Dendritic cell treated with granulocyte-macrophage colony-stimulating factor and Interleukin-4, amounts not matched to agents 40 ng/mL and 50 ng/mL, for 4 days (primary cell): ENCODE measurements at regions not wholly inside any gene's neighbourhood (a gene's known extent, or its start where the extent isn't known, plus 50 kb on each side); places are given as distances from the start of the nearest gene placed in this dataset.

Experiments used
- H3K27ac Mint-ChIP-seq: one replicate; pipeline ENCODE4 v1.8.0; 2022; ENCODE audit warnings: mild to moderate bottlenecking, mixed read lengths
- H3K27me3 Mint-ChIP-seq: one replicate; pipeline ENCODE4 v1.8.0; 2022; ENCODE audit warnings: mild to moderate bottlenecking, mixed read lengths
- H3K36me3 Mint-ChIP-seq: one replicate; pipeline ENCODE4 v1.8.0; 2022; ENCODE audit warnings: low read depth, mixed read lengths
- H3K4me1 Mint-ChIP-seq: one replicate; pipeline ENCODE4 v1.8.0; 2022; ENCODE audit warnings: low read depth, mixed read lengths
- H3K4me3 Mint-ChIP-seq: one replicate; pipeline ENCODE4 v1.8.0; 2022; ENCODE audit warnings: mild to moderate bottlenecking, moderate library complexity, mixed read lengths
- H3K9me3 Mint-ChIP-seq: one replicate; pipeline ENCODE4 v1.8.0; 2022; ENCODE audit warnings: mixed read lengths
- intact Hi-C: fragments of 100-400 bp; cut with micrococcal nuclease; formaldehyde crosslinking; loops from one replicate; pipeline ENCODE4 v1.15.0; 2022

- intact Hi-C loops = loop anchor here (10.0 kb wide), 1 partner anchor 161 kb away; the partner anchor contains the start of gene NR3C1
- H3K9me3 Mint-ChIP-seq = no peaks in the 10 kb centered on the region
- peaks cover 38% of the 10 kb centered on the region for H3K4me1 Mint-ChIP-seq
- no peaks in the 10 kb centered on the region for H3K36me3 Mint-ChIP-seq
- H3K27me3 Mint-ChIP-seq = peaks cover 6% of the 10 kb centered on the region
- no peak overlapping the region for H3K27ac Mint-ChIP-seq
- H3K4me3 Mint-ChIP-seq = no peak overlapping the region
Observed at GRCh38 chr5:143566139-143566538, 162.7 kb upstream of the NR3C1 start.

DNA sequence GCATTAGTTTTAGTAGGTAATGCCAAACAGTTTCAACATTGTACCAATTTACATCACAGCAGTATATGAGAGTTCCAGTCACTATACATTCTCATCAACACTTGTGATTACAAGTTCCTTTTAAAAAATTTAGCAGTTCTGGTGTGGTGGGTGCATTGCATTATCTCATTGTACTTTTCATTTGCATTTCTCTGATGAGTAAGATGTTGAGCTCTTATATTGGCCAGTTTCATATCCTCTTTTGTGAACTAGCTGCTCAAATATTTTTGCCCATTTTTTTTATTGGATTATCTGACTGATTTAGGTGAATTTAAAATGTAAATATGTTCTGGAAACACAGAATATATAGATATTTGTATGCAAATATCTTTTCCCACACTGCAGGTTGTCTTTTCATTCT lies 160.9 kb upstream of the NR3C1 start:
- Mint-ChIP-seq H3K27me3 (peaks cover 5% of the 10 kb centered on the region), H3K27ac (no peak overlapping the region), H3K36me3 (no peaks in the 10 kb centered on the region), H3K9me3 (no peaks in the 10 kb centered on the region), H3K4me1 (peaks cover 27% of the 10 kb centered on the region), H3K4me3 (no peak overlapping the region)
- intact Hi-C loops = loop anchor here (10.0 kb wide), 1 partner anchor 160 kb away; the partner anchor contains the start of gene NR3C1

DNA sequence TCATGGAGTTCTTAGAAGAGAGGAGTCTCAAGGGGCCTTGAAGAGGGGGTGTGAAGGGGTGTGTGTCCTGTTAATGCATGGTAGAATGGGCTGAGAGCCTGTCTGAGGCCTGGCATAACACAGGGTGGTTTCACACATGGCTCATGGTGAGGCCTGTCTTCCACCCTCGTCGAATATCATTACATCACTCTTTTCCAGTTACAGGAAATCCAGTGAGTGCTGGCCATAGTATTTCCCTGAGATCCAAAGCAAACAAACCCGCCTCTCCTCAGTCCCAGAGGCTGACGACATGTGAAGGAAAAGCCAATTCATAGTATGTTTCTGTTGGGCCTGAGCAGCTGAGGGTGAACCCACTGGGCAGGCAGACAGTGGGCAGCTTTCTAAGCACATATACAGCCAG lies 159.4 kb upstream of the NR3C1 start:
- H3K9me3 Mint-ChIP-seq = no peaks in the 10 kb centered on the region
- no peak overlapping the region for H3K4me3 Mint-ChIP-seq
- H3K4me1 Mint-ChIP-seq = peaks cover 34% of the 10 kb centered on the region
- intact Hi-C loops = loop anchor here (10.0 kb wide), 1 partner anchor 158 kb away; the partner anchor contains the start of gene NR3C1
- H3K27me3 Mint-ChIP-seq = no peaks in the 10 kb centered on the region
- no peak overlapping the region for H3K27ac Mint-ChIP-seq
- H3K36me3 Mint-ChIP-seq = no peaks in the 10 kb centered on the region

GRCh38 chr5:143561219-143561618 lies 157.7 kb upstream of the NR3C1 start:
- Mint-ChIP-seq H3K27ac (no peak overlapping the region), H3K27me3 (no peaks in the 10 kb centered on the region), H3K9me3 (no peaks in the 10 kb centered on the region), H3K36me3 (no peaks in the 10 kb centered on the region), H3K4me1 (peaks cover 33% of the 10 kb centered on the region), H3K4me3 (no peak overlapping the region)
- intact Hi-C loops = loop anchor here (10.0 kb wide), 1 partner anchor 156 kb away; the partner anchor contains the start of gene NR3C1

- Mint-ChIP-seq H3K27ac (no peak overlapping the region), H3K4me3 (no peak overlapping the region), H3K36me3 (no peaks in the 10 kb centered on the region), H3K9me3 (no peaks in the 10 kb centered on the region), H3K4me1 (peaks cover 33% of the 10 kb centered on the region), H3K27me3 (no peaks in the 10 kb centered on the region)
- intact Hi-C loops = loop anchor here (10.0 kb wide), 1 partner anchor 156 kb away; the partner anchor contains the start of gene NR3C1
Observed at GRCh38 chr5:143560378-143560777, 156.9 kb upstream of the NR3C1 start.

DNA sequence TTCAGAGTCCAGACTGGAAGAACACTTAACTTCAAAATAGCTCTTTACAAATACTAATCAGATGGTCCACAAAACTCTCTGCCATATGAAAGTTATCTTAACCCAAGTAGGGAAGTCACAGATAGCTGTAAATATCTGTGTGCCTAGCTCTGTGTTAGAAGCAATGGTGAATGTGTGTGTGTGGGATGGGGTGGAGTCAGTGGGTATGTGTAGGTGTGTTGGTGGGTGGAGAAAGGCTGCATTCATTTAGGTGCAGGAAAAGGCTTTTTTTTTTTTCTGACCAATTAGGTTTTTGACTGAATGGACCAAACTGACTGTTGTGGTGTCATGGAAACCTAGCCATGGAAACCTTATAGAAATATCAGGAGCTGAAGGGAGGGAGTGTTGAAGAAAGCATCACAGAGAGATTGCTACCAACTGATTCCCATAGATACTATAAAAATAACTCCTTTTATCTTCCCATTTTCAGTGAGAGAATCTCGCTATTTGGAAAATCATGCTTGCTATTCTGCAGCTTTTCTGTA lies 156.2 kb upstream of the NR3C1 start:
- Mint-ChIP-seq H3K27me3 (no peaks in the 10 kb centered on the region), H3K4me1 (peaks cover 38% of the 10 kb centered on the region), H3K27ac (no peak overlapping the region), H3K9me3 (no peaks in the 10 kb centered on the region), H3K4me3 (no peak overlapping the region), H3K36me3 (no peaks in the 10 kb centered on the region)
- intact Hi-C loops = loop anchor here (10.0 kb wide), 2 partner anchors 155 to 555 kb away; partner anchors contain the start of gene NR3C1

DNA sequence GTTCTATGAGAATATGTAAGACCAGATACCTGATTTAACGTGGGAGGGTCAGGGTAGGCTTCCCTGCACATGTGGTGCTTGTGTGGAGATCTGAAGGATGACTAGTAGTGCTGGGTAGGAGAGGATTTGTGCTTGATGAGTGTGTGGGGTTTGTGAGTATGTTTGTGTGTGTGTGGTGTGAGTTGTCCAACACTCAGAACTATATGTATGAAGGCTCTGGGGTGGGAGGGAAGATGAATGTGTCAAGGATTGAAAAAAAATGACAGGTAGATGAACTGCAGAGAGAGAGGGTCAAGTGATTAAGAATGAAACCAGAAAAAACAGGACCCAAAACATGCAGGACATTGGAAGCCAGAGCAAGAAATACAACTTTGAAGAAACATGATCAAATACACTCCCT lies 154.6 kb upstream of the NR3C1 start:
- H3K4me1 Mint-ChIP-seq = peaks cover 48% of the 10 kb centered on the region
- peak overlapping the region; percentile 14 for H3K27ac Mint-ChIP-seq
- H3K27me3 Mint-ChIP-seq = no peaks in the 10 kb centered on the region
- no peak overlapping the region for H3K4me3 Mint-ChIP-seq
- H3K9me3 Mint-ChIP-seq = no peaks in the 10 kb centered on the region
- intact Hi-C loops = loop anchor here (10.0 kb wide), 1 partner anchor 553 kb away; no protein-coding TSS in a partner anchor
- H3K36me3 Mint-ChIP-seq = no peaks in the 10 kb centered on the region

DNA sequence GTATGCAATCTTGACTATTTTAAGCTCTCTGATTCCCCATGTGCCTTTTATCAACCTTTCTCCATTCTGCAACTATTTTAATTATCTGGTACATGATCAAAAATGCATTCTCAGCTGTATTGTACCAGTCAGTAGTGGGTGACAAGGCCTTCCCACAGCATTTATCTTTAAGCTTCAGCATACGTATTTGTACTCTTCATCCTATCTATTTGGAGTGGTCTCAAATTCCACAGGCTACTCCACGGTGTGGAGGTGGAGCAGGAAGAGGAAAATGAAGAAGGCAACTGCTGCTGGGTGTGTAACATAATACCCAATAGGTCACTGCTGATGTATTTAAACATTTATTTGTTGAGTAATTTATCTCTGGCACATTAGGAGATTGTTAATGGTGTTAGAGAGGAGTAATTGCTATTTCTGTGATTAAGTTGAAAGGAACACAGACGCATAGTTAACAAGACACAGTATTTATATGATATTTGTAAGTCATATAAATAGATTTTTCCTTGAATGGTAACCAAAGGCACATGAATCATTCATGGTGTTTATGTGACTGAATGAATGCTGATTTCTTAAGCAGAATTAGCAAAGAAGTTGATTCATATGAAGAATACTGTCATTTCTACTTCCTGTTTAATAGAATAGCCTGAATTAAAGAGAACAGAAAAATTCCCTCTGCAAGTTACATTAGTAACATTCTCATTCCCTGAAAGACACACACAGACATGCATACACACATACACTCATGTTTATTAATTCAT lies 153.8 kb upstream of the NR3C1 start:
- H3K27ac Mint-ChIP-seq = peak overlapping the region; percentile 70
- H3K4me3 Mint-ChIP-seq = no peak overlapping the region
- intact Hi-C loops = loop anchor here (10.0 kb wide), 1 partner anchor 552 kb away; no protein-coding TSS in a partner anchor
- peaks cover 48% of the 10 kb centered on the region for H3K4me1 Mint-ChIP-seq
- H3K27me3 Mint-ChIP-seq = no peaks in the 10 kb centered on the region
- no peaks in the 10 kb centered on the region for H3K9me3 Mint-ChIP-seq
- H3K36me3 Mint-ChIP-seq = no peaks in the 10 kb centered on the region

GRCh38 chr5:143554918-143555477 lies 151.5 kb upstream of the NR3C1 start:
- no peaks in the 10 kb centered on the region for H3K9me3 Mint-ChIP-seq
- H3K4me1 Mint-ChIP-seq = peaks cover 56% of the 10 kb centered on the region
- peak overlapping the region; percentile 53 for H3K27ac Mint-ChIP-seq
- H3K27me3 Mint-ChIP-seq = peaks cover 1% of the 10 kb centered on the region
- H3K4me3 Mint-ChIP-seq = no peak overlapping the region
- intact Hi-C loops = loop anchor here (5.0 to 10.0 kb wide), 2 partner anchors 47 to 550 kb away; no protein-coding TSS in a partner anchor
- H3K36me3 Mint-ChIP-seq = no peaks in the 10 kb centered on the region

DNA sequence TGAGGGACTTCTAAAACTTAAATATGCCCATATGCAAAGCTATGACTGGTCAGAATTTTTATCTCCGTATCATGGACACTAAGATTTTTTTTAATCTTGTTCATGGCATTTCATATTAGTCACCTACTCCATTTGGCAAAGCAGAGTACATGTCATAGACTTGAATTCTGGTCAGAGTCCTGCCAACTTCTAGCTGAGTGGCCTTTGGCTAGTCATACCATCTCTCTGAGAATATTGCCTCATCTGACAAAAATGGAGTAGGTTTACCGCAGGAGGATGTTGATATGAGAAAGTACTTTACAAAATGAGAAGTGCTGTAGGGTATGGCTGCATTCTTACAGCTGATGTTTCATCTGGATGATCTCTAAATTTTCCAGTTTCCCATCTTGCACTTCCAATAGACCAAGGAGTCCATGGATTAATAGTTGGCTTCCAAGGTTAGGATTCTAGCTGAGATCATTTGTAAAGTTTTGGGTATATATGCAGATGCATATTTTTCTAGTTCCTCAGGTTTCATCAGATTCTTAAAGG lies 150.8 kb upstream of the NR3C1 start:
- no peak overlapping the region for H3K4me3 Mint-ChIP-seq
- peaks cover 1% of the 10 kb centered on the region for H3K27me3 Mint-ChIP-seq
- peak overlapping the region; percentile 53 for H3K27ac Mint-ChIP-seq
- peaks cover 51% of the 10 kb centered on the region for H3K4me1 Mint-ChIP-seq
- intact Hi-C loops = loop anchor here (5.0 to 10.0 kb wide), 2 partner anchors 48 to 549 kb away; no protein-coding TSS in a partner anchor
- no peaks in the 10 kb centered on the region for H3K36me3 Mint-ChIP-seq
- H3K9me3 Mint-ChIP-seq = no peaks in the 10 kb centered on the region

DNA sequence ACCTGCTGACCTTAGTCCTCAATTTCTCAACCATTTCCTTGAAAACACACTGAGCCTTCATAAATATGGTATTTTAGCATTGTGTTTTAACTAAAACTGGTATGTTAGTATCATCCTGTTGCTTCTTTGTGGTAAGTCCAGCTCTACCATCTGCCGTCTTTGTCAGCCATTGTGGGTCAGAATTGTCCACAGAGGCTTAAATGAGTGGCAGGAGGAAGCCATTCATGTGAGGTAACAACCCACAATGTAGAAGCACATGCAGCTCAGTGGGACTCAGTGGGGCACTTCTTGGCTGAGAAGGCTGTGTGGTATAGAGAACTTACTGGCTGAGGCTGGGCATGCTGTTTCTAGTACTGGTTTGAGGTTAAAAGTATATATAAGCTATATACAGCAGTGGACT lies 149.2 kb upstream of the NR3C1 start:
- no peak overlapping the region for H3K4me3 Mint-ChIP-seq
- intact Hi-C loops = loop anchor here (5.0 to 10.0 kb wide), 2 partner anchors 50 to 548 kb away; no protein-coding TSS in a partner anchor
- no peaks in the 10 kb centered on the region for H3K36me3 Mint-ChIP-seq
- peaks cover 39% of the 10 kb centered on the region for H3K4me1 Mint-ChIP-seq
- no peak overlapping the region for H3K27ac Mint-ChIP-seq
- H3K9me3 Mint-ChIP-seq = peaks cover 2% of the 10 kb centered on the region
- peaks cover 1% of the 10 kb centered on the region for H3K27me3 Mint-ChIP-seq

- no peak overlapping the region for H3K27ac Mint-ChIP-seq
- H3K4me3 Mint-ChIP-seq = no peak overlapping the region
- peaks cover 8% of the 10 kb centered on the region for H3K9me3 Mint-ChIP-seq
- H3K36me3 Mint-ChIP-seq = no peaks in the 10 kb centered on the region
- peaks cover 1% of the 10 kb centered on the region for H3K27me3 Mint-ChIP-seq
- intact Hi-C loops = loop anchor here (5.0 to 10.0 kb wide), 2 partner anchors 50 to 547 kb away; no protein-coding TSS in a partner anchor
- peaks cover 31% of the 10 kb centered on the region for H3K4me1 Mint-ChIP-seq
Observed at GRCh38 chr5:143551820-143552251, 148.3 kb upstream of the NR3C1 start.

GRCh38 chr5:143550986-143551630 lies 147.6 kb upstream of the NR3C1 start:
- peaks cover 30% of the 10 kb centered on the region for H3K4me1 Mint-ChIP-seq
- no peak overlapping the region for H3K4me3 Mint-ChIP-seq
- no peak overlapping the region for H3K27ac Mint-ChIP-seq
- H3K36me3 Mint-ChIP-seq = no peaks in the 10 kb centered on the region
- intact Hi-C loops = loop anchor here (5.0 to 10.0 kb wide), 2 partner anchors 51 to 546 kb away; no protein-coding TSS in a partner anchor
- H3K9me3 Mint-ChIP-seq = peaks cover 8% of the 10 kb centered on the region
- H3K27me3 Mint-ChIP-seq = peaks cover 1% of the 10 kb centered on the region
